Naive thymus-derived CD4-positive, alpha-beta T cell (primary cell): ENCODE measurements at regions not wholly inside any gene's neighbourhood (a gene's known extent, or its start where the extent isn't known, plus 50 kb on each side); places are given as distances from the start of the nearest gene placed in this dataset.

Source experiments
- ATAC-seq: fragments of 150-1000 bp; cut with Tn5 transposase; 2 replicates; pipeline ENCODE4 v1.10.0; 2021; ENCODE audit warnings: mild to moderate bottlenecking, moderate library complexity
- CTCF ChIA-PET: fragments of 350-600 bp; sonication (Branson Sonifier 250); formaldehyde crosslinking; loops from one replicate; lab custom pipeline; 2021; ENCODE audit warnings: antibody characterized with exemption; lab: Charles Lee
- POLR2A ChIA-PET: fragments of 350-600 bp; sonication (Branson Sonifier 250); formaldehyde crosslinking; loops from one replicate; lab custom pipeline; 2021; ENCODE audit warnings: antibody characterized with exemption, inconsistent platforms; lab: Charles Lee
- DNase-seq, 9 donors: peaks; one replicate each; pipeline versions ENCODE4 v3.0.0 to v3.0.0-alpha.2; 2020 to 2022; ENCODE audit warnings: mixed read lengths in 1 of 9
- H3K27ac ChIP-seq: one replicate; pipeline ENCODE4 v1.7.0; 2013; ENCODE audit warnings: mild to moderate bottlenecking, low read depth, low read length, moderate library complexity
- H3K27me3 ChIP-seq, 2 donors: one replicate each; pipeline ENCODE4 v1.7.0; 2013; ENCODE audit warnings: low read length in 2 of 2, mild to moderate bottlenecking in 2 of 2, moderate library complexity in 2 of 2; ENCODE audit not compliant: control insufficient read depth in 2 of 2, insufficient read depth in 2 of 2
- H3K36me3 ChIP-seq, 3 experiments: 1 replicate in 2 of 3; 2 replicates in 1 of 3; pipeline ENCODE4 v1.7.0; 2013; ENCODE audit warnings: low read length in 3 of 3, mild to moderate bottlenecking in 3 of 3, moderate library complexity in 1 of 3; ENCODE audit not compliant: insufficient read depth in 3 of 3, control insufficient read depth in 2 of 3
- H3K4me1 ChIP-seq, 2 donors: one replicate each; pipeline ENCODE4 v1.7.0; 2013; ENCODE audit warnings: low read length in 2 of 2, mild to moderate bottlenecking in 2 of 2, moderate library complexity in 1 of 2; ENCODE audit not compliant: control insufficient read depth in 2 of 2, insufficient read depth in 2 of 2
- H3K4me3 ChIP-seq: 2 replicates; pipeline ENCODE4 v1.7.0; 2013; ENCODE audit warnings: mild to moderate bottlenecking, low read length
- H3K9me3 ChIP-seq, 3 experiments: 1 replicate in 2 of 3; 2 replicates in 1 of 3; pipeline ENCODE4 v1.7.0; 2013; ENCODE audit warnings: low read length in 3 of 3; ENCODE audit not compliant: control insufficient read depth in 2 of 3
- H3K27ac Mint-ChIP-seq, 9 donors: one replicate each; pipeline ENCODE4 v1.8.0; 2020 to 2022; ENCODE audit warnings: mixed read lengths in 9 of 9, mild to moderate bottlenecking in 8 of 9, moderate library complexity in 5 of 9, inconsistent platforms in 2 of 9
- H3K27me3 Mint-ChIP-seq, 5 donors: one replicate each; pipeline ENCODE4 v1.8.0; 2021 to 2022; ENCODE audit warnings: mixed read lengths in 5 of 5, mild to moderate bottlenecking in 1 of 5
- H3K36me3 Mint-ChIP-seq, 5 donors: one replicate each; pipeline ENCODE4 v1.8.0; 2020 to 2022; ENCODE audit warnings: mixed read lengths in 5 of 5, mild to moderate bottlenecking in 3 of 5, inconsistent platforms in 1 of 5
- H3K4me1 Mint-ChIP-seq, 7 donors: one replicate each; pipeline ENCODE4 v1.8.0; 2020 to 2022; ENCODE audit warnings: mixed read lengths in 7 of 7, mild to moderate bottlenecking in 3 of 7, inconsistent platforms in 1 of 7
- H3K4me3 Mint-ChIP-seq, 10 donors: one replicate each; pipeline ENCODE4 v1.8.0; 2020 to 2022; ENCODE audit warnings: mild to moderate bottlenecking in 10 of 10, mixed read lengths in 10 of 10, moderate library complexity in 6 of 10, inconsistent platforms in 2 of 10
- H3K9me3 Mint-ChIP-seq, 11 donors: one replicate each; pipeline ENCODE4 v1.8.0; 2020 to 2022; ENCODE audit warnings: mixed read lengths in 11 of 11, mild to moderate bottlenecking in 4 of 11, inconsistent platforms in 1 of 11, moderate library complexity in 1 of 11
- intact Hi-C, 2 donors: fragments of 100-400 bp; cut with micrococcal nuclease; formaldehyde crosslinking; loops; one replicate each; pipeline ENCODE4 v1.15.1; 2023

DNA sequence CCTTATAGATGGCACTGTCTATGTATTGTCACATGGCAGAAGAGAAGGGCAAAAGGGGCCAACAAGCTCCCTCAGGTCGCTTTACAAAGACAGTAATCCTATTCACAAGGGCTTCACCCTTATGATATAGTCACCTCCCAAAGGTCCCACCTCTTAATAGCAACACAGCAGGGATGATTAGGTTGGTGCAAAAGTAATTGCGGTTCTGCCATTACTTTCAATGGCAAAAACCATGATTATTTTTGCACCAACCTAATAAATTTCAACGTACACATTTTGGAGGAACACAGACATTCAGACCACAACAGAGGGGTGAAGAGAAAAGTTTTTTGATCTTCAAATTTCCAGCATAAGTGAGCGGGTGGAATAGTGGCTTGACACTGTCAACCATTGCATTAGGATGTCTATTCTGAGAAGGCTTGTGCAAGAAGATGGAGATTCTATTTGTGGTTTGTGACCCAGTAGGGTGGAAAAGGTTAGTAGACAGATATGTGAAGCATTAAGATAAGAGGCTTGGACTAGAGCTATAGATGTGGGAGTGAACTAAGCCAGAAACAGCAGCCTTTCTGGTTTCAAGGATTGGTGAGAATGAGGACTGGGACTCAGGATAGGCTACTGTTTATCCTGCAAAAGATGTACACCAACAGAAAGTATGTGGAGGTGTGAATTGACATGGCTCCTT is 75.5 kb upstream of the CPSF6 start:
- Histone ChIP-seq H3K9me3 (no peaks in the 10 kb centered on the region), H3K4me3 (no peak overlapping the region), H3K36me3 (no peaks in the 10 kb centered on the region), H3K27ac (no peak overlapping the region), H3K4me1 (no peaks in the 10 kb centered on the region), H3K27me3 (no peaks in the 10 kb centered on the region)
- H3K4me3 Mint-ChIP-seq = no peak overlapping the region
- no peaks in the 10 kb centered on the region for H3K36me3 Mint-ChIP-seq
- CTCF ChIA-PET = no interaction called here
- H3K9me3 Mint-ChIP-seq = peaks cover 0 to 2% (median 0%) of the 10 kb centered on the region in 11 donors
- DNase-seq (no peak), ATAC-seq (no peak)
- H3K27me3 Mint-ChIP-seq = no peaks in the 10 kb centered on the region
- intact Hi-C loops = no loop called here
- H3K4me1 Mint-ChIP-seq = peaks cover 5 to 10% (median 6%) of the 10 kb centered on the region in 7 donors
- POLR2A ChIA-PET = no interaction called here
- no peak overlapping the region for H3K27ac Mint-ChIP-seq

DNA sequence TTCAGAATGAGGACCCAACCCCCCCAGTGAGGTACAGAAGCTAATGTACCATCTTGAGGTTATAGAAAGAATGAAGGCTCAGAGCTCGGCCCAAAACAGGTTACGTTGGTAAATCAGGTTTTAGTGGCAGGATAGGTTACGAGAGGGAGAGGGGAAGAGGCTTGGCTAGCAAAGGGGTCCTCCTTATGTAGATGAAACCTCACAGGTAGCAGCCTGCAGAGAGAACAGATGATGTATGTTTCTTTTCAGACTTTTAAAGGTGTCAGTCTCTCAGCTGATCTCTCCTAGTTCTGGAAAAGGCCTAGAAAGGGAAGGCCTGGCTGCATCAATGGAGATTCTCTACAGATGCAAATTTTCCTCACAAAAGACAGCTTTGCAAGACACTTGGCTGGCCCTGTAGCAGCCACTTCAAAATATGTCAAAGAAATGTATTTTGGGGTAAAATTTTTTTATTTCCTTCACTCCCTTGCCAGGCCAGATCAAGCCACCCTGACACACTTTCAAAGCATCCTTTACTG is 71.7 kb upstream of the CPSF6 start:
- intact Hi-C loops = no loop called here
- Mint-ChIP-seq H3K4me1 (peaks cover 0 to 3% (median 0%) of the 10 kb centered on the region in 7 donors), H3K27ac (no peak overlapping the region), H3K9me3 (peaks cover 0 to 2% (median 0%) of the 10 kb centered on the region in 11 donors), H3K27me3 (peaks cover 0 to 5% (median 0%) of the 10 kb centered on the region in 5 donors), H3K4me3 (no peak overlapping the region), H3K36me3 (no peaks in the 10 kb centered on the region)
- H3K27me3 ChIP-seq = no peaks in the 10 kb centered on the region
- ChIA-PET CTCF (interaction anchor here (0.6 kb wide), 1 partner anchor 515 kb away, joined by 3 read pairs; no protein-coding TSS in a partner anchor), POLR2A (interaction anchor here (0.7 kb wide), 1 partner anchor 170 kb away, joined by 3 read pairs; no protein-coding TSS in a partner anchor)
- H3K4me1 ChIP-seq = no peaks in the 10 kb centered on the region
- ATAC-seq (no peak), DNase-seq (no peak)
- no peak overlapping the region for H3K4me3 ChIP-seq
- no peaks in the 10 kb centered on the region for H3K9me3 ChIP-seq
- H3K36me3 ChIP-seq = no peaks in the 10 kb centered on the region
- H3K27ac ChIP-seq = no peak overlapping the region

DNA sequence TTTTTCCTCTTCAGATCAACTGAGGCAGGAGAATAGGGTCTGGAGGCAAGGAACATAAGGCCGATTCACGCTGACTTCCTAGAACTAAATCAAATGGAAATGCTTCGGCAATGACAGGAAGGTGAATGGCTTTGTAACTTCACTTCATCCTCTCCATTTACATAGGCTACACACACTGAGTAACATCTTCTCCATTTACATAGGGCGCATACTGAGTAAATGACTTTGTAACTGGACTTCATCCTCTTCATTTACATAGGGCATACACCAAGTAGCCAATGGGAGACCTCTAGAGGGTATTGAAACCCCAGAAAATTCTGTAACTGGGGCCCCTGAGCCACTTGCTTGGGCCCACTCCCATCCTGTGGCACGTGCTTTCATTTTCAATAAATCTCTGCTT is 71.0 kb upstream of the CPSF6 start:
- no peaks in the 10 kb centered on the region for H3K4me1 ChIP-seq
- DNase-seq (no peak), ATAC-seq (no peak)
- no peaks in the 10 kb centered on the region for H3K36me3 ChIP-seq
- H3K27ac Mint-ChIP-seq = peak overlapping the region in 1 of 9 donors; percentile 55
- H3K27me3 Mint-ChIP-seq = peaks cover 0 to 6% (median 0%) of the 10 kb centered on the region in 5 donors
- ChIA-PET POLR2A (no interaction called here), CTCF (no interaction called here)
- no peak overlapping the region for H3K4me3 Mint-ChIP-seq
- no peak overlapping the region for H3K27ac ChIP-seq
- H3K4me3 ChIP-seq = no peak overlapping the region
- intact Hi-C loops = no loop called here
- H3K9me3 ChIP-seq = no peaks in the 10 kb centered on the region
- peaks cover 0 to 2% (median 0%) of the 10 kb centered on the region in 11 donors for H3K9me3 Mint-ChIP-seq
- no peaks in the 10 kb centered on the region for H3K27me3 ChIP-seq
- H3K36me3 Mint-ChIP-seq = no peaks in the 10 kb centered on the region
- H3K4me1 Mint-ChIP-seq = peaks cover 0 to 3% (median 0%) of the 10 kb centered on the region in 7 donors

DNA sequence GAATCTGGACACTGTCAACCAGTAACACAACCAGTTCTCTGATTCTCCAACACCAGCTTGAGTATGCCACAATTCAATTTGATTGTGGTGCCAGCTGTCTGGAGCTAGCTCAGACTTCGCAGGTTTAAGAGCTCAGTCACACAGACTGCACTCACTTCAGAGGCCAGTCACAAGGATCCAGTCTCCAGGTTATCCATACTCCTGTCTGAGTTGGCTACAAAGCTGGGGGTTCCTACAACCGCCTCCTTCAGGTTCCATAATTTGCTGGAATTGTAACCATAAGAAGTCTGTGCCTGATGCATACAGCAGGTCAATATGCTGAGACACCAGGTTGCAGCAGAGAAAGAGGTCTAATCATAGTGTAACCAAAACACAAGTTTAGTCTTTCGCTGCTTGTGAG is 70.5 kb upstream of the CPSF6 start:
- ATAC-seq (no peak), DNase-seq (no peak)
- peaks cover 0 to 7% (median 0%) of the 10 kb centered on the region in 5 donors for H3K27me3 Mint-ChIP-seq
- H3K4me3 Mint-ChIP-seq = no peak overlapping the region
- CTCF ChIA-PET = no interaction called here
- no peaks in the 10 kb centered on the region for H3K36me3 Mint-ChIP-seq
- Histone ChIP-seq H3K4me3 (no peak overlapping the region), H3K36me3 (no peaks in the 10 kb centered on the region), H3K9me3 (no peaks in the 10 kb centered on the region), H3K27me3 (no peaks in the 10 kb centered on the region), H3K4me1 (no peaks in the 10 kb centered on the region), H3K27ac (no peak overlapping the region)
- H3K4me1 Mint-ChIP-seq = peaks cover 0 to 3% (median 0%) of the 10 kb centered on the region in 7 donors
- peaks cover 0 to 2% (median 0%) of the 10 kb centered on the region in 11 donors for H3K9me3 Mint-ChIP-seq
- POLR2A ChIA-PET = no interaction called here
- H3K27ac Mint-ChIP-seq = peak overlapping the region in 1 of 9 donors; percentile 55
- intact Hi-C loops = no loop called here

DNA sequence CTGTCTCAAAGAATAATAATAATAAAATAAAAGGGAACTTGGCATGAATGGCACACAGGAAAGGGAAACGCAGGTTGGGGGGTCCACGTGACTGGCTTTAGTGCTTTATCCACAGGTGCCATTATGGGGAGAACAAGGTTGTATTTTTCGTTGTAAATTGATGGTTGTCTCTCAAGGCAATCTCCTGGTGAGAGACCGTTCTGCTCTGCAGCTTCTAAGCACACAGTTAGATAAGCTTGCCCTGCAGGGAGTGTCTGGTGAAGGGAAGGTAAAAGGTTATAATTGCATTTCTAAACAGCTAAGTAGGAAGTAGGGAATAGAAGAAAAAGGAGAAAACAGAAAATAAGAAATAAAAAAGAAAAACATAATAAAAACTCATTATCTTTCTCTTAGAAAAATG is 69.1 kb upstream of the CPSF6 start:
- no peaks in the 10 kb centered on the region for H3K36me3 Mint-ChIP-seq
- intact Hi-C loops = no loop called here
- Histone ChIP-seq H3K27me3 (no peaks in the 10 kb centered on the region), H3K36me3 (no peaks in the 10 kb centered on the region), H3K9me3 (no peaks in the 10 kb centered on the region), H3K4me1 (no peaks in the 10 kb centered on the region), H3K4me3 (no peak overlapping the region), H3K27ac (no peak overlapping the region)
- no peak overlapping the region for H3K4me3 Mint-ChIP-seq
- DNase-seq = no peak
- peaks cover 0 to 2% (median 0%) of the 10 kb centered on the region in 11 donors for H3K9me3 Mint-ChIP-seq
- ChIA-PET CTCF (no interaction called here), POLR2A (no interaction called here)
- H3K4me1 Mint-ChIP-seq = peaks cover 0 to 3% (median 0%) of the 10 kb centered on the region in 7 donors
- H3K27ac Mint-ChIP-seq = no peak overlapping the region
- ATAC-seq = no peak
- H3K27me3 Mint-ChIP-seq = peaks cover 0 to 7% (median 0%) of the 10 kb centered on the region in 5 donors

DNA sequence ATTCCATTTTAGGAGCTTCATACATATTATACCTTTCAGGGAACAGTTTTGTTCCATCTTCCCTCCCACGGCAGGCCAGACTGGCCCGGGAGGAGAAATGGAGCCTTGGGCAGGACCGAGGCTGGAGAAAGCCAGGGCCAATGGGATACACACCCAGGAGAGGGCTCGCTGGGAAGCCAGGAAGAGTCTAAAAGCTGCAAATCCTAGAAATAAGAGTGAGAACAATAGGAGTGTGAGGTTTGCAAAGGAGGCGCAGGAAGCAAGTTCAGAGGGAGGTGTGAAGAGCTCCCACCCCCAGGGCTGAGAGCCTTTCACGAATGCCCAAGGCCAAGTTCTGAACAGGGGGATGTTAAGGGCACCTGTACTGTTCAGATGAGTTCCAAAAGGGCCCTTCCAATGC is 67.5 kb upstream of the CPSF6 start:
- H3K4me1 ChIP-seq = no peaks in the 10 kb centered on the region
- peaks cover 0 to 4% (median 0%) of the 10 kb centered on the region in 5 donors for H3K36me3 Mint-ChIP-seq

More for the DNA sequence above, 67.5 kb upstream of the CPSF6 start:
- Histone ChIP-seq H3K27ac (no peak overlapping the region), H3K4me3 (no peak overlapping the region), H3K27me3 (no peaks in the 10 kb centered on the region), H3K36me3 (no peaks in the 10 kb centered on the region), H3K9me3 (peaks cover 0 to 3% (median 0%) of the 10 kb centered on the region in 3 experiments)
- Mint-ChIP-seq H3K4me3 (no peak overlapping the region), H3K27ac (no peak overlapping the region), H3K9me3 (peaks cover 0 to 6% (median 2%) of the 10 kb centered on the region in 11 donors), H3K27me3 (peaks cover 0 to 7% (median 0%) of the 10 kb centered on the region in 5 donors), H3K4me1 (no peaks in the 10 kb centered on the region)
- ChIA-PET CTCF (interaction anchor here (0.9 kb wide), 1 partner anchor 83 kb away, joined by 4 read pairs; no protein-coding TSS in a partner anchor), POLR2A (no interaction called here)
- intact Hi-C loops = no loop called here
- ATAC-seq = no peak
- DNase-seq = no peak
